Femur (tissue), 1 donor: ENCODE measurements at regions not wholly inside any gene's neighbourhood (a gene's known extent, or its start where the extent isn't known, plus 50 kb on each side); places are given as distances from the start of the nearest gene placed in this dataset.
"Not testable (repeated sequence)": the region's sequence is repeated elsewhere in the genome, so short reads cannot be mapped to it uniquely, and the experiment has no call there.

Experiments
- DNase-seq: peaks from one replicate; pipeline ENCODE4 v3.0.0-alpha.2; 2017

GRCh38 chr5:155529362-155529761 is 515.8 kb downstream of the KIF4B start:
- no peak for DNase-seq

GRCh38 chr5:155530046-155530445 is 516.5 kb downstream of the KIF4B start:
- DNase-seq, result no peak

- DNase-seq, result no peak
Observed at GRCh38 chr5:155532621-155533311, 519.2 kb downstream of the KIF4B start.

- no peak for DNase-seq
Observed at GRCh38 chr5:155540000-155540595, 526.5 kb downstream of the KIF4B start.

GRCh38 chr5:155546075-155546474 is 532.5 kb downstream of the KIF4B start:
- no peak for DNase-seq

GRCh38 chr5:155554500-155554899 is 540.9 kb downstream of the KIF4B start:
- no peak for DNase-seq

- DNase-seq, result no peak
Observed at GRCh38 chr5:155556222-155556621, 542.7 kb downstream of the KIF4B start.

GRCh38 chr5:155556700-155557099 is 543.1 kb downstream of the KIF4B start:
- DNase-seq, result no peak

GRCh38 chr5:155562158-155562557 is 548.6 kb downstream of the KIF4B start:
- DNase-seq, result no peak

GRCh38 chr5:155564541-155564940 is 551.0 kb downstream of the KIF4B start:
- no peak for DNase-seq

GRCh38 chr5:155575861-155576260 is 562.3 kb downstream of the KIF4B start:
- DNase-seq, result no peak

GRCh38 chr5:155586808-155587207 is 573.3 kb downstream of the KIF4B start:
- DNase-seq, result not testable (repeated sequence)

- no peak for DNase-seq
Observed at GRCh38 chr5:155587458-155587857, 573.9 kb downstream of the KIF4B start.

GRCh38 chr5:155591273-155591672 is 577.7 kb downstream of the KIF4B start:
- no peak for DNase-seq

GRCh38 chr5:155594270-155594669 is 580.7 kb downstream of the KIF4B start:
- no peak for DNase-seq

GRCh38 chr5:155595791-155596190 is 582.2 kb downstream of the KIF4B start:
- DNase-seq, result no peak

GRCh38 chr5:155598552-155598951 is 585.0 kb downstream of the KIF4B start:
- DNase-seq, result no peak

GRCh38 chr5:155605920-155606319 is 592.4 kb downstream of the KIF4B start:
- DNase-seq, result no peak

GRCh38 chr5:155616779-155617392 is 603.3 kb downstream of the KIF4B start:
- DNase-seq, result peak; percentile 33

- DNase-seq, result no peak
Observed at GRCh38 chr5:155619688-155620087, 606.1 kb downstream of the KIF4B start.

- DNase-seq, result no peak
Observed at GRCh38 chr5:155620821-155621410, 607.4 kb downstream of the KIF4B start.

- no peak for DNase-seq
Observed at GRCh38 chr5:155624597-155625241, 611.2 kb downstream of the KIF4B start.

GRCh38 chr5:155625315-155625714 is 611.8 kb downstream of the KIF4B start:
- DNase-seq, result no peak
